Mucosa of descending colon (tissue), 3 donors: ENCODE measurements at regions not wholly inside any gene's neighbourhood (a gene's known extent, or its start where the extent isn't known, plus 50 kb on each side); places are given as distances from the start of the nearest gene placed in this dataset.
A peak's percentile ranks its signal among the peaks of the same experiment; 100 is the strongest.

ENCODE experiments used
- ATAC-seq: fragments of 200-7000 bp; cut with Tn5 transposase; one replicate; pipeline ENCODE4 v1.9.1; 2020; ENCODE audit warnings: mild to moderate bottlenecking, moderate library complexity
- DNase-seq, 3 donors: peaks; one replicate each; pipeline ENCODE4 v3.0.0-alpha.2; 2020
- H3K36me3 ChIP-seq: fragments of 200-600 bp; one replicate; pipeline ENCODE4 v1.8.0; 2021; ENCODE audit warnings: low read depth, mild to moderate bottlenecking
- H3K4me1 ChIP-seq: fragments of 200-600 bp; one replicate; pipeline ENCODE4 v1.8.0; 2021; ENCODE audit warnings: low read depth, mild to moderate bottlenecking
- H3K4me3 ChIP-seq: fragments of 200-600 bp; one replicate; pipeline ENCODE4 v1.8.0; 2021; ENCODE audit warnings: mild to moderate bottlenecking
- H3K9me3 ChIP-seq: fragments of 200-600 bp; one replicate; pipeline ENCODE4 v1.8.0; 2021; ENCODE audit warnings: mild to moderate bottlenecking
- CTCF ChIP-seq: fragments of 200-600 bp; IDR thresholded peaks from one replicate; pipeline ENCODE4 v1.8.0; 2022; ENCODE audit warnings: antibody characterized with exemption, mild to moderate bottlenecking
- intact Hi-C, 2 donors: fragments of 100-400 bp; cut with DNase I in 1 of 2; cut with micrococcal nuclease in 1 of 2; formaldehyde crosslinking; loops; one replicate each; pipeline versions ENCODE4 v1.11.0 to v1.11.1; 2022; cut with DNase I, micrococcal nuclease
- donor health status: DM: no; HTN: no; CAD: no; lungs with moderate emphysema.
- donor health status: DM: no; HTN: no; CAD: no.
- donor health status: DM: no; HTN: yes; CAD: no.

- ATAC-seq (no peak), DNase-seq (no peak)
- no peak overlapping the region for H3K4me3 ChIP-seq
- H3K36me3 ChIP-seq: no peaks in the 10 kb centered on the region
- TF ChIP-seq CTCF: no peak
- no peaks in the 10 kb centered on the region for H3K9me3 ChIP-seq
- intact Hi-C loops: no loop called here
- no peaks in the 10 kb centered on the region for H3K4me1 ChIP-seq
Measured at GRCh38 chr3:137471130-137471529, 293.0 kb upstream of the SOX14 start.

GRCh38 chr3:137471558-137472204 lies 292.4 kb upstream of the SOX14 start:
- no peak for ATAC-seq
- TF ChIP-seq CTCF: no peak

GRCh38 chr3:137477614-137478013 lies 286.5 kb upstream of the SOX14 start:
- peaks cover 7% of the 10 kb centered on the region for H3K9me3 ChIP-seq
- DNase-seq: no peak
- no peak for TF ChIP-seq CTCF
- intact Hi-C loops: no loop called here
- no peak for ATAC-seq
- no peaks in the 10 kb centered on the region for H3K36me3 ChIP-seq
- H3K4me3 ChIP-seq: no peak overlapping the region
- no peaks in the 10 kb centered on the region for H3K4me1 ChIP-seq

More at GRCh38 chr3:137471558-137472204, 292.4 kb upstream of the SOX14 start:
- DNase-seq: no peak
- no peaks in the 10 kb centered on the region for H3K4me1 ChIP-seq
- no peak overlapping the region for H3K4me3 ChIP-seq
- H3K9me3 ChIP-seq: no peaks in the 10 kb centered on the region
- H3K36me3 ChIP-seq: no peaks in the 10 kb centered on the region
- intact Hi-C loops: no loop called here

GRCh38 chr3:137509354-137510045 lies 254.6 kb upstream of the SOX14 start:
- ATAC-seq (no peak), DNase-seq (peak in 1 of 3 donors; percentile 32)
- Histone ChIP-seq H3K36me3 (no peaks in the 10 kb centered on the region), H3K4me3 (no peak overlapping the region), H3K9me3 (no peaks in the 10 kb centered on the region), H3K4me1 (no peaks in the 10 kb centered on the region)
- no peak for TF ChIP-seq CTCF
- intact Hi-C loops: no loop called here

GRCh38 chr3:137511655-137512054 lies 252.5 kb upstream of the SOX14 start:
- intact Hi-C loops: no loop called here
- Histone ChIP-seq H3K4me1 (no peaks in the 10 kb centered on the region), H3K9me3 (no peaks in the 10 kb centered on the region), H3K4me3 (no peak overlapping the region), H3K36me3 (no peaks in the 10 kb centered on the region)
- no peak for ATAC-seq
- DNase-seq: no peak
- TF ChIP-seq CTCF: no peak
